ENCODE measurements at regions not wholly inside any gene's neighbourhood (a gene's known extent, or its start where the extent isn't known, plus 50 kb on each side); places are given as distances from the start of the nearest gene placed in this dataset.
"Not testable (repeated sequence)": the region's sequence is repeated elsewhere in the genome, so short reads cannot be mapped to it uniquely, and the experiment has no call there.

DNA sequence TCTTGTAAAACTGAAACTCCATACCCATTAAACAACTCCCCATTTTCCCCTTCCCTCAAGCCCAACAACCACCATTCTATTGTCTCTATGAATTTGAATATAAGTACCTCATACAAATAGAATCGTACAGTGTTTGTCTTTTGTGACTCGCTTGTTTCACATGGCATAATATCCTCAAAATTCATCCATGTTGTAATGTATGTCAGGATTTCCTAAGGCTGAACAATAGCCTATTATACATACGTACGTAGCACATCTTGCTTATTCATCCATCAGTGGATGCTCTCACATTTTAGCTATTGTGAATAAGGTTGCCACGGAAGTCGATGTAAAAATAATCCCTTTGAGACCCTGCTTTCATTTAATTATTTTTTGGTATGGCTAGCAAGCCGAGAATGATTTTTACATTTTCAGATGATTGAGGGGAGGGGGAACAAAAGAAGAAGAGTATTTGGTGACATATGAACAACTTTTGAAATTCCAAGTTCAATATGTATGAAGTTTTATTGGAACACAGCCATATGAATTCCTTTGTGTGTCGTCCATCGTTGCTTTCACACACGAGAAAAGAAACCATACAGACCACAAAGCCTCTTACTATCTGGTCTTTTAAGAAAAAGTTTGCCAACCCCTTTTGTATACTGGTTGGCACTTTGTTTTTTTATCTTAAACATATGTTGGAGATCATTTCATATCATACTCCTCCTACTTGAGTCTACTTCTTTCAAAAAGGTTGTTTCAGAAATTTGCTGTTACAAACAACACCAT is 371.2 kb downstream of the NPIPA8 start:
- H3K27ac ChIP-seq: no peak overlapping the region
- TF ChIP-seq FOXP2 (optimal IDR thresholded peaks at IDR 0.05; ENCODE audit: control extremely low read depth, extremely low read length, insufficient read depth) (no peak), POLR2AphosphoS5 (IDR thresholded peaks at IDR 0.05; ENCODE audit: borderline replicate concordance, low read depth, low read length) (no peak), EZH2 (IDR thresholded peaks at IDR 0.05) (no peak)
- no peak overlapping the region for H3K9ac ChIP-seq (ENCODE audit: insufficient read length)
- H3K36me3 ChIP-seq (ENCODE audit: insufficient read depth, low read length): no peaks in the 10 kb centered on the region
- H3K9me3 ChIP-seq (ENCODE audit: low read depth, low read length): no peaks in the 10 kb centered on the region
- H3K4me3 ChIP-seq: no peak overlapping the region
- no peak for DNase-seq (ENCODE audit: low read depth, low spot score)

GRCh38 chr16:17964196-17964595 is 372.3 kb downstream of the NPIPA8 start:
- H3K36me3 ChIP-seq (ENCODE audit: insufficient read depth, low read length): no peaks in the 10 kb centered on the region
- H3K9me3 ChIP-seq (ENCODE audit: low read depth, low read length): no peaks in the 10 kb centered on the region
- DNase-seq (ENCODE audit: low read depth, low spot score): no peak
- TF ChIP-seq FOXP2 (optimal IDR thresholded peaks at IDR 0.05; ENCODE audit: control extremely low read depth, extremely low read length, insufficient read depth) (no peak), POLR2AphosphoS5 (IDR thresholded peaks at IDR 0.05; ENCODE audit: borderline replicate concordance, low read depth, low read length) (no peak), EZH2 (IDR thresholded peaks at IDR 0.05) (no peak)
- H3K9ac ChIP-seq (ENCODE audit: insufficient read length): no peak overlapping the region
- H3K4me3 ChIP-seq: no peak overlapping the region
- H3K27ac ChIP-seq: no peak overlapping the region

DNA sequence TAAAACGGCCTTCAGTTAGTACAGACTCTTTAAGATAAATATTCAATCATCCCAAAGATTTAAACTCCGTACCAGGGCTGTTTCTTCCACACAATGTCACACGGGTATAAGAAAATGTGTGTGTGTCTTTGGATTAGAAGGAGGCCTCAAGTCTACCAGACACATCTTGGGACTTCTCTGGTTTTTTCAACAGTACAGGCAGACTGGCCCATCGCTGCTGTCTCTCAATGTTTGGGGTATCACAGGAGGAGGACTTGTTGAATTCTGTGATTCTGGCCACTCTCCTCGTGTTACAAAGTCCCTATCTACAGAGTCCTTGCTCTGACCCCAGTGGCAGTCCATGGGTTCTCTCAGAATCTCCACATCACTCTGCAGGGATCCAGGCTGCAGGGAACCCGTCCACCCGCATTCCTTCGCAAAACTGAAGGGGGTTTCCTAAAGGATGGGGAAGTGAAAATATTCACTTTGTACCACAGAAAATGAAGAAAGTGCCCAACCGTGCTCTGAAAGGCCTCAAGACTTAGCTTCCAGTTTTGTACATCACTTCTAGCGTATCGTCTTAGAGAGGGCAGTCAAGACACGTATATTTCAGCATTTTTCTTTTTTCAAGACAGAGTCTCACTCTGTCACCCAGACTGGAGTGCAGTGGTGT is 373.2 kb downstream of the NPIPA8 start:
- Histone ChIP-seq H3K4me3 (no peak overlapping the region), H3K27ac (no peak overlapping the region), H3K9ac (ENCODE audit: insufficient read length) (no peak overlapping the region), H3K9me3 (ENCODE audit: low read depth, low read length) (no peaks in the 10 kb centered on the region), H3K36me3 (ENCODE audit: insufficient read depth, low read length) (no peaks in the 10 kb centered on the region)
- no peak for DNase-seq (ENCODE audit: low read depth, low spot score)
- no peak for TF ChIP-seq FOXP2 (optimal IDR thresholded peaks at IDR 0.05; ENCODE audit: control extremely low read depth, extremely low read length, insufficient read depth)
- no peak for TF ChIP-seq POLR2AphosphoS5 (IDR thresholded peaks at IDR 0.05; ENCODE audit: borderline replicate concordance, low read depth, low read length)
- no peak for TF ChIP-seq EZH2 (IDR thresholded peaks at IDR 0.05)

DNA sequence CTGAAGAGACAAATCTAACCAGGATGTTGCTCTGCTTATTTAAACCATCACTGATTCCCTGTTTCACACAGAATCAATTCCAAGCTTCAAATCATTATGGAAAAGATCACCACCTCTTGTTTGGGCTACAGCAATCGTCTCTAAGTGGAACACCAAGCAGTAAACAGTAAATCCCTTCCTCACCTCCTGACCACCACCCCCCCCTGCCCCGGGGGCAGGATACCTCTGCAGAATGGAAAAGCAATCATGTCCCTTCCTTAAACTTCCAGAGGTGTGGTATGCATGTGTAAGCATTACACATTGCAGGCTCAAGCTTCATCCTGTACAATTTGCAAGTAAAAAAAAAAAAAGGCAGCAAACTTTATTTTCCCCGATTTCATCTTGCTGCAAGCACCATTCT is 373.8 kb downstream of the NPIPA8 start:
- Histone ChIP-seq H3K4me3 (no peak overlapping the region), H3K27ac (no peak overlapping the region), H3K9me3 (ENCODE audit: low read depth, low read length) (no peaks in the 10 kb centered on the region), H3K36me3 (ENCODE audit: insufficient read depth, low read length) (no peaks in the 10 kb centered on the region), H3K9ac (ENCODE audit: insufficient read length) (no peak overlapping the region)
- no peak for DNase-seq (ENCODE audit: low read depth, low spot score)
- no peak for TF ChIP-seq EZH2 (IDR thresholded peaks at IDR 0.05)
- TF ChIP-seq FOXP2 (optimal IDR thresholded peaks at IDR 0.05; ENCODE audit: control extremely low read depth, extremely low read length, insufficient read depth): no peak
- TF ChIP-seq POLR2AphosphoS5 (IDR thresholded peaks at IDR 0.05; ENCODE audit: borderline replicate concordance, low read depth, low read length): no peak

GRCh38 chr16:17961822-17962221 is 374.7 kb downstream of the NPIPA8 start:
- not testable (repeated sequence) for H3K36me3 ChIP-seq (ENCODE audit: insufficient read depth, low read length); DNase-seq (ENCODE audit: low read depth, low spot score); H3K4me3 ChIP-seq; H3K9me3 ChIP-seq (ENCODE audit: low read depth, low read length); H3K27ac ChIP-seq; H3K9ac ChIP-seq (ENCODE audit: insufficient read length)

DNA sequence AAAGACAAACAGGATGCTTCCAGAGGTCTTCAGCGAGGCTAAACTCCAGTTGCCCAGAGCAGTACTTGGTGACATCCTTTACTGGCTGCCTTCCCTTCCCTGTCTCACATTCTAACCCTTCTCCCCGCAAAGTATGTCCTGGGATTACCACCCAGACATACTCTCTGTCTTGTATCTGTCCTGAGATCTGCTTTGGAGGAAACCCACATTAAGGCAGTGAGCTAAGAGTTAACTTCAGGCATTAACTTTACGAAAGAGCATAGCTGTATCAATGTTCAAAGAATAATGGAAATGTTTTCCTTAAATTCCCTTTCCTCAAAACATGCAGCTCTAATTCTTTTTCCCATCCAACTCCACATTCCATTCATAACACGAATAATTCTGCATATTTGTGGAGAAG is 385.2 kb downstream of the NPIPA8 start:
- no peaks in the 10 kb centered on the region for H3K36me3 ChIP-seq (ENCODE audit: insufficient read depth, low read length)
- H3K4me3 ChIP-seq: no peak overlapping the region
- no peak overlapping the region for H3K27ac ChIP-seq
- H3K9ac ChIP-seq (ENCODE audit: insufficient read length): no peak overlapping the region
- TF ChIP-seq FOXP2 (optimal IDR thresholded peaks at IDR 0.05; ENCODE audit: control extremely low read depth, extremely low read length, insufficient read depth) (no peak), POLR2AphosphoS5 (IDR thresholded peaks at IDR 0.05; ENCODE audit: borderline replicate concordance, low read depth, low read length) (no peak), EZH2 (IDR thresholded peaks at IDR 0.05) (no peak)
- H3K9me3 ChIP-seq (ENCODE audit: low read depth, low read length): no peaks in the 10 kb centered on the region
- no peak for DNase-seq (ENCODE audit: low read depth, low spot score)

DNA sequence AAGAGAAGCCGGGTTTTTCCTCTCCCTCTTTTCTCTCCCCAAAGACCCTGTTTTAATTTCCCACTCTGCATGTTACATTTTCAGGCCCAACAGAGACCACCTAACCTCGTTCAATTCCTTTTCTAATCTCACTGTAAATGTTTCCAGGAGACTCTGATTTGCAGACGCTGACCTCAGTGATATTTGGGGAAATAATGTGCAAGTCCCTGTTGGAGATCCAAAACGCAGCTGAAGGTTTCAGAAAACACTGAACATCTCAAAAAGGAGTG is 386.6 kb downstream of the NPIPA8 start:
- H3K9ac ChIP-seq (ENCODE audit: insufficient read length): no peak overlapping the region
- H3K27ac ChIP-seq: no peak overlapping the region
- no peaks in the 10 kb centered on the region for H3K36me3 ChIP-seq (ENCODE audit: insufficient read depth, low read length)
- H3K4me3 ChIP-seq: no peak overlapping the region
- DNase-seq (ENCODE audit: low read depth, low spot score): no peak
- no peak for TF ChIP-seq POLR2AphosphoS5 (IDR thresholded peaks at IDR 0.05; ENCODE audit: borderline replicate concordance, low read depth, low read length)
- TF ChIP-seq EZH2 (IDR thresholded peaks at IDR 0.05): no peak
- no peak for TF ChIP-seq FOXP2 (optimal IDR thresholded peaks at IDR 0.05; ENCODE audit: control extremely low read depth, extremely low read length, insufficient read depth)
- no peaks in the 10 kb centered on the region for H3K9me3 ChIP-seq (ENCODE audit: low read depth, low read length)

DNA sequence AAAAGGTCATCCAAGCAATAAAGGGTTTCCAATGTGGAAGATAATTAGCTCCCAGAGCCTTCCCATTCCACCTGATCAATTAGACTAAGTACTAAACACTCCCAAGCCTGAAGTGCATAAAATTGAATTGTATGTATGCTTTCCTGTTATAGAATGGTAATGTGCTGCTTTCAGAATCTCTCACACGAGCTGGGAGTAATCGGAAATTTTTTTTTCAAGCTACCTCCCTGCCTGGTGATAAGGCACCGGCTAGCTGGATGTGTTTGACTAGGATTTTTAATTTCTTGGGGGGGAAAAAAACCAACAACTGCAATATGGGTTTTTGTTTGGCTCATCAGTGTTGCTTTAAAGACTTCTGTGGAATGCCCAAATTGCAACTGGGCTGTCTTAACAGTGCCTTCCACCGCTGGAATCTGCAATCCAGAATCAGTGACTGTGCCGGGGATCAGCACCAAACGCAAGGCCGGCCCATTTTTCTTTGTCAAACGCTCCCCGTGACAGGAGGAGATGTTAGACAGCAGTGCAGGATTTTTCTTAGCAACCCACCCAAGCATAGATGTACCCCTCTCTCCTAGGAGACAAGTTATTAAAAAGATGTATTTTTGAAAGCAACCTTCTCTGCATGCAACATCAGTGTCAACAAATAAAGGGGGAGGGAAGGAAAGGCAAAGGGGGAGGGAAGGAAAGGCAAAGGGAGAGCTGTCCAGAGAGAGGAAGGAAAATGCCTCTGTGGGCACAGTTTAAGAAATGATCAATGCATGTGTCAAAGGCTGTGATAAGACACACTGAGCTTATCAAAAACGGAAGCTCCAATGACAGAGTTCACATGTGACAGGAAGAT is 387.2 kb downstream of the NPIPA8 start:
- no peak overlapping the region for H3K9ac ChIP-seq (ENCODE audit: insufficient read length)
- H3K4me3 ChIP-seq: no peak overlapping the region
- H3K27ac ChIP-seq: no peak overlapping the region
- H3K36me3 ChIP-seq (ENCODE audit: insufficient read depth, low read length): no peaks in the 10 kb centered on the region
- no peak for DNase-seq (ENCODE audit: low read depth, low spot score)
- H3K9me3 ChIP-seq (ENCODE audit: low read depth, low read length): no peaks in the 10 kb centered on the region
- TF ChIP-seq EZH2 (IDR thresholded peaks at IDR 0.05) (no peak), POLR2AphosphoS5 (IDR thresholded peaks at IDR 0.05; ENCODE audit: borderline replicate concordance, low read depth, low read length) (no peak), FOXP2 (optimal IDR thresholded peaks at IDR 0.05; ENCODE audit: control extremely low read depth, extremely low read length, insufficient read depth) (no peak)

Data from SK-N-MC (cell line).